ENCODE measurements at regions not wholly inside any gene's neighbourhood (a gene's known extent, or its start where the extent isn't known, plus 50 kb on each side); places are given as distances from the start of the nearest gene placed in this dataset.

DNA sequence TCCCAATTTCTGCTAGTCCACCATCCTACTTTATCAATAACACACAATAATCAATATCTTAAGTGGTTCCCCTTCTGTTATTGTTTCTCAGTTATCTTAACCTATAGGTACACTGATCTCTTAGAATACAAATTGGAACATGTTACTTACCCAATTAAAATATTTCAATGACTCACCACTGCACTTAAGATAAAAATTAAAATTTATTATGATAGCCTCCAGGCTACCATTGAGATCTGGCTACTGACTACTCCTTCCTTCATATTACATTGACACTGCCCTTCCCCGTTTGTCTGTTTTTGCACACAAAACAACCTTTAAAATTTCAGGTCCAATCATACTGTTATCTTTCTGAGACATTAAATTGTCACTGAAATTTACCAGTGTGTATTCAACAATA, 1074.7 kb downstream of the ADGRL3 start:
- no peak for DNase-seq (ENCODE audit: low read depth, low spot score)

DNA sequence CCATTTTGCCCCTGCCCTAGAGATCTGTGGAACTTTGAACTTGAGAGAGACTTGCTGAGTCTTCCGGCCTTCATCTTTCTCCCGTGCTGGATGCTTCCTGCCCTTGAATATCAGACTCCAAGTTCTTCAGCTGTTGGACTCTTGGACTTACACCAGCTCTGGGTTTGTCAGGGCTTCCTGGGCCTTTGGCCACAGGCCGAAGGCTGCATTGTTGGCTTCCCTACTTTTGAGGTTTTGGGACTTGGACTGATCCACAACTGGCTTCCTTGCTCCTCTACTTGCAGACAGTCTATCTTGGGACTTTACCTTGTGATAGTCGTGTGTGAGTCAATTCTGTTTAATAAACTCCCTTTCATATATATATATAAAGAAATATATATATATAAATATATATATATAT, 1071.0 kb downstream of the ADGRL3 start:
- no peak for DNase-seq (ENCODE audit: low read depth, low spot score)

DNA sequence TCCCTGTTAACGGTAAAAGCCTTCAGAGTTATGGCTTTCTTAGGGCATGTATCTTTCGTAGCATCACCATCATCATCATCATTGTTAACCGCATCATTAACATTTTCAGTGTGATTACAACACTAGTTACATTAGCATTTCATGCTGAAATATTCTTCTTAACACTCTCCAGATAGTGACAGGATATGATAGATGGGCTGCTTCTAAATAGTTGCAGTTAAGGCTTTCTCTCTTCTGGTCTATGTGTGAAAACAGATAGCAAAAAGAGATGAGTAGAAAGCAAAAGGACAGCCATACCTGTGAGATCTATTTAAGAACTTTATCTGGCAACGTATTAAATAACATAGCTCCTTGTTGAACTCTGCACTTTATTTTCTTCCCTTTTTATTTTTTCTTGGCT, 1069.8 kb downstream of the ADGRL3 start:
- DNase-seq (ENCODE audit: low read depth, low spot score): no peak

DNA sequence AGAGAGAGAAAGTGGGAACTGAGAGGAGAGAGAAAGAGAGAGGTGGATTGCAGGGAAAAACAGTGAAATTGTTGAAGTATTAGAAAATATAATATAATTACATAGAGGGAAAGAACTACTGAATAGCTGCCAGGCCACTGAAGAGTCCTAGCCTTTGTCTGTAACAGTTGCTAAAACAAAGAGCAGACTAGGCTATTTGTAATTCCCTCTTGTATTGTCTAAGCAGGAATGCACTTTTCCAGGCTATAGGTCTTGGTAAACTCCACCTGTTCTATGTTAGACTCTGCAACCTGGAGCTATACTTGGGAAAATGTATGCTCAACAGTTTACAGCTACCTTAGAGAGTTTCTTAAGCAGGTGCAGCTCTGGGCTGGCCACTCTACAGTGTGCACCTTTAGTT, 1063.3 kb downstream of the ADGRL3 start:
- no peak for DNase-seq (ENCODE audit: low read depth, low spot score)

DNA sequence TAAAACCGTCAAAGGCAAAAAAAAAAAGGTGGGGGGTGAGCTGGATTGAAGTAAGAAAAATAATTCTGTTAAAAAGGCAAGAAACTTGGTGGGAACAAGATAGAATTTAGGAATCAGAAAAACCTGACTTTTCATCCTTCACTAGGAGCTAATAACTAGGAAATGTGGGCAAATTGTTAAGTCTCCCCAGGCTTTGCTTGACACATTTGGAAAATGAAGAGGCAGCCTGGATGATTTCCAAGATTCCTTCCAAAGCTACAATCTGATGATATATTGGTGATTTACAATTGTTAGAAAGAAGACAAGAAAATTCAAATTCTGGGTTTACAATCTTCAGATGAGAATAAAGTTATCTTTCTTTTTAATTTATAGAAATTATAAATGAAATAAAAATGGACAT, 1062.5 kb downstream of the ADGRL3 start:
- no peak for DNase-seq (ENCODE audit: low read depth, low spot score)

DNA sequence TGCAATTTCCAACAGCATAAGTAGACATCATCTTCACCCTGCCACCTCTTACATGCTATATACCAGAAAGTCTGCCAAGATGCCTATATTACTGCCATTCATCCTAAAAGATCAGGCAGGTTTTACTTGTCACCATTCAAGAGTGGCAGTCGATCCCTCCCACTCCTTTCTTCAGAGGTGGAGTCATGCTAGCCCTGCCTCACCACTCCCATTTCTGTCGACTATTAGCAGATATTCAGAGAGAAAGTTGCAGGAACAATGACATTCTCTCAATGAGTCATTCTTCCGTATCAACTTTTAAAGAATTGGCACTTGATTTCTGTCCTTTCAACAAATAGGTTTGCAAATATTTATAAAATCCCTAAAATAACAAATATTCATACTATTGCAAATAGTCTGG, 1060.1 kb downstream of the ADGRL3 start:
- no peak for DNase-seq (ENCODE audit: low read depth, low spot score)

DNA sequence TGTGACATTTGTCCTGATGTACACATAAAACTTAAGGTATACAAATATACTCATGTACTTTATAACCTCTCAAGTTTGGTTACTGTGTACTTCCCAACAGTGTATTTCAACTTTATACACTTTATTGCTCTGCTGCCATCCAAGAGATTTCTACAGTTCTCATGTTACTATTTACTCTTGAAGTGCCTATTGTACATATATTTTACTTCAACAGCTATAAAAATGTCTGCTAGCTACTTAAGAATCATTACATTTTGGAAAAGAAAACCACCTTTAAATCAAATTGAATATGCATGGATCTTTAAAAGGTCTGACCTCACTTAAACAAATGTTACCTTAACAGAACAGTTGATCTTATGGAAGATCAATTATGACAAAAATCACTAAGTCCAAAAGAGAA, 1056.4 kb downstream of the ADGRL3 start:
- no peak for DNase-seq (ENCODE audit: low read depth, low spot score)

DNA sequence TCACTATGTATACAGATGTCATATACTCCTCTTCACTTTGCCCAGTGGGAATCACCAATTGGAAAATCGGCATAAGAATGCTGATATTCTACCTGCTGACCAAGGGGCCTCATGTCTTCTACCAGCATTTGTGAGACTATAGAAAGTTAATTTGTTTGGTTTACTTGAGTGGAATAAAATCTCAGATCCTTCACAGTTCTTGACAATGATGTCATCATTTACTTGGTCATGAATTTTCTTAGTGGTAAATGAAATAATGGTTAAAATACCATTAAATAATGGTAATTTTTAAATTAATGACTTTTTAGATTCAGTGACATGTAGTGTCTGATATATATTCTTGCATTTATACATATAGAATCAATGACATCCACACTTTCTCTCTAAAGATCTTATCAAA, 1052.6 kb downstream of the ADGRL3 start:
- DNase-seq (ENCODE audit: low read depth, low spot score): no peak

DNA sequence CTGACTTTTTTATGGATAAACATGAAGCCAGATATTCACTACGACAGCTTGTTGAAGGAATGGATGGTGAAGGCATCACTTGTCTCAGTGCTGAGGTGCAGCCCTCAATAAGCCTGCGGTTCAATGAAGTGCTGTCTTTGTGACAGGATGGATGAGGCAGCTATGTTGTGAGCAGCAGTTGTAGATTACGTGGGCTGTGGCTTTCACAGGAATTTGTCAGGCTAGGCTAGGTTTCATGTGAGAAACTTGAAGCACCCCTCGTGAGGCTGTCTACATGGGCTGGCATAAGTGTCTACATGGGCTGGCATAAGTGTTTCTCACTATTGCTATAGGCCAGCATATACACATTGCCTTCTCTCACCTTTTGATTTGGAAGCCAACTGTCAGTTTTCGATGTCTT, 1050.0 kb downstream of the ADGRL3 start:
- no peak for DNase-seq (ENCODE audit: low read depth, low spot score)

DNA sequence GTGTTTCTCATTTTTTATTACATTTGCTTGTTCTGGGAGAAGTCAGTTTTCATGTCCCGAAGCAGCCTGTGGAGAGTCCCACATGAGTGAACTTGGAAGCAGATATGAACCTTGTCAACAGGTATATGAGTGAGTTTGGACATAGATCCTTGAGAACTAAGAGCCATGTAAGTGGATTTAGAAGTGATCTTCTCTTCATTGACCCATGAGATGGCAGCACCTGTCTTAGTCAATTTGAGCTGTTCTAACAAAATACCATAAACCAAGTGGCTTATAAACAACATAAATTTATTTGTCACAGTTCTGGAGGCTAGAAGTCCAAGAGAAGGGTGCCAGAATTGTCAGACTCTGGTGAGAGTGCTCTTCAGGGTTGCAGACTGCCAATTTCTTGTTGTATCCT, 1043.8 kb downstream of the ADGRL3 start:
- no peak for DNase-seq (ENCODE audit: low read depth, low spot score)

DNA sequence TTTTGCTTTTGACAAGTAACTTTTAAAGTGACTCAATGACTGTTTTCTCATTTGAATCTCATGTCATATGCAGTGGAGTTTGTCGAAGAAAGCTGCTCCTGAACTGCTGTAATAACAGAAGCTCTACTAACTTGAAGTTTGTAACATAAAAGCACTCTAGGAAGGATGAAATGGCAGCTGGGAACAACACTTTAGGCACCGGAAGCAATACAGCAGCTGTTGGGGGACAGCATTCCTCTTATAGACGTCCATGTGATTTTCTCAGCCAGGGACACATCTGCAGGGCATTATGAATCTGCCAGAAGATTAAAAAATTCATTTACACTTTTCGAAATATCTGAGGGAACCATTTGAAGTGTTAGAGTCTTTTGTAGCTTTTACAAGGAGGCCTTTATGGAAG, 1035.8 kb downstream of the ADGRL3 start:
- DNase-seq (ENCODE audit: low read depth, low spot score): no peak

DNA sequence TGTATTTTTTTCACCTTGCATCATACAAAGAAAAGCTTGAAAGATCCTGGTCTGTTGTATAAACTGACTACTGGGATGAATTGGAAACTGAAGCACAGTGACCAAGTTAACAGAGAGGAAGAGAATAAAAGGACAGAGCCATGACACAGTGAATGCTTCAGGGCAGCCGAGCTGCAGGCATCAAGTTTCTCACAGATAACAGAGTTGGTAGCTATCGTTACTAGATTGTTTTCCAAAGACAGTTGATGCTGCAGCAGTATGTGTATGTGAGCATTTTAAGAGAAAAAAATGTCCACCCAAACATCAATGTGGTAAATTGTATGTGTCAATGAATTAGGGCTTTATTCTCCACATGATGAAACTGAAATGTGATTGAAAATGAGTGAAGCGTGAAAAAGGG, 1032.7 kb downstream of the ADGRL3 start:
- no peak for DNase-seq (ENCODE audit: low read depth, low spot score)

DNA sequence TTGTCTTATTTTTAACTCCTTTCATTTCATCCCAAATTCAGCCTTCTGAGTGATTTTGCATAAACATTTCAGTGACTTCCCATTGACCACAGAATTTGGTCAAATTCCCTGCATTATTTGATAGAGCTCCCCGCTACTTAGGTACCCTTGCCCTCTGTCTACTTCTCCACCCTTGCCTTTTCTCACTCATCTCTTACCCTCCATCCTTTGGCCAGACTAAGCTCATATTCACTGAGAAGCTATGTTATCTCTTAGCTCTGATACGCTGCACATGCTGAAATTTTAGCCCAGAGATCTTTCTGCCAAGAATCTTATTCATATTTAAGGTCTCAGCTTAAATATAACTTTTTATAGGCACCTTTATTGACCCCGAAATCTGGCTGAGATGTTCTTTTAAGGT, 1031.9 kb downstream of the ADGRL3 start:
- DNase-seq (ENCODE audit: low read depth, low spot score): no peak

DNA sequence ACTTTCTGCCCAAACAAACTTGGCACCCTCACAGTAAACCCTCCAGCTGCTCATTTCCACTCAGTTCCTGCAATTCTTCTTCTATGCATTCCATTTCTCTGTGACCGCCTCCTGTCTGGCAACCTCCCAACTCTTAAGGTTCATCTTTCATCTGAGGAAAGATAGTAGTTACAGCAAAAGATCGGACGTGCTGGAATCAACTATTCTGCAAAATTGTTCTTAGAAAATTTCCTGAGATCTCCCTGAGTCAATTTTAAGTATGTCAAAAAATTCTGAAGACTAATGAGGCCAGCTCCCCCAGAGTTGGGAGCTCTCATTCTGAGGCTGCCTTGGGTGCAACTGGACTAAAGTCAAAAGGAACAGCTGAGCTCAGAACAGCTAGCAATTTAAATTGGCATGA, 1026.0 kb downstream of the ADGRL3 start:
- no peak for DNase-seq (ENCODE audit: low read depth, low spot score)

DNA sequence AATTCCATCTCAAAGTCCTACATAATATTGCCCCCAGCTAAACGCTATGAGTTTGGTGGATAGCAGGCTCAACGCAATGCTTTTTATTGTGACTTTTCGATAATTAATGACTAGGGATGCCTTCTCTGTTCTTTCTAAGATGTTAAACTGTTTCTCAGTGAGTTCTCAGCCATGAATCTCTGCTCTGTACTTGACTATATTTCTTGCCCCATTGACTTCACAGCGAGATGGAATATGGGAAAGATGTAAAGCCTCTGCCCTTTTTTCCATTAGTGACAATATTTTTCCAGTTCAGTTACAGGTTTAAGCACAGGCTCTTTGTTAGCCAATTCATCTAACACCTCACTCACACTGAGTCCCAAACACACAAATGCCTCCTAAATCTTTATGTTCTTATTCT, 1022.0 kb downstream of the ADGRL3 start:
- DNase-seq (ENCODE audit: low read depth, low spot score): no peak

DNA sequence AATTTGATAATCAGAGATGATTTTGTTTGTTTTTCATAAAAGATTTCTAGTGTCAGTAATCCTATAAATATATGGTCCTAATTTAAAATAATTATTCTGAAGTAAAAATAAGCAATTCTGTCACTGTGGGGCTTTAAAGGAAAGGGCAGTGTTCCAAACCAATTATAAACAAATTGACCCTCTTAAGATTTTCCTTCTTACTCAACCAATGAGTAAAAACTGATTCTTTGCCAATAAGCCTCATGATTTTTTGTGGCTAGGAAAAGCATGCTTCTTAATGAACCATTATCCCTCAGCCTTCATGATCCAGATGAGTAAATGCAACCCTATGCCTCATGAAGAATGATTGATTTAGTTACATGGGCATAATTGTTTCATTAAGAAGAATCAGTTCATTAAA, 1010.4 kb downstream of the ADGRL3 start:
- DNase-seq (ENCODE audit: low read depth, low spot score): no peak

DNA sequence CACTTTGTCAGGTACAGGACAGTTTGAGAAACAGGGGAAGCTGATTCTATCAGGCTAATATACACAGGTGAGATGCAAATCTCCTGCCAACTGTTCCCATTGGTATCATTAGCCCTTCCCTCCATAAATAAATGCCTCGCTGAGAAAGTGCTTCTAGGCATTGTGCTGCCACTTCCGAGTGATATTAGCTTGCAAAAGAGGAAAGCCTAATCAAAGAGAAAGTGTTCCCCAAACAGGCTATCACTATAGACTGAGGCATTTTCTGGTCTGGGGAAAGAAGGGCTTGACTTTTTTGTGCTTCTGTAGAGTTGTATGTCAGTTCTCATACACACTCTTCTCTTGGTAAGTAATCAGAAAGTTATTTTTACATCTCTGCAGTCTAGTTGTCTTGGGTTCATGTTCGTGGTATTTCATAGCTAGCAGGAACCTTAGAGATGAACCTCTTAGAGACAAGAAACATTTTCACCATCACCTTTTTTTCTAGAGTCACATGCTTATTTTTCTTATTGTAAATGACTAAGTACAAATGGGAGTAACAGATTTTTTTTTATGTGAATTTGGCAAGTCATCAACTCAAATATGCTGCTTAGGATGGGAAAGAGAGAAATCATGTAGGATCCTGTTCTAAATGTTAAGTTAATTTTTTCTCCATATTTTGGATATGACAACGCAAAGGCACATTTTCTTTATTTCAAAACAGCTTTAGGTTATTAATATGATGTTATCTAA, 1009.8 kb downstream of the ADGRL3 start:
- no peak for DNase-seq (ENCODE audit: low read depth, low spot score)

DNA sequence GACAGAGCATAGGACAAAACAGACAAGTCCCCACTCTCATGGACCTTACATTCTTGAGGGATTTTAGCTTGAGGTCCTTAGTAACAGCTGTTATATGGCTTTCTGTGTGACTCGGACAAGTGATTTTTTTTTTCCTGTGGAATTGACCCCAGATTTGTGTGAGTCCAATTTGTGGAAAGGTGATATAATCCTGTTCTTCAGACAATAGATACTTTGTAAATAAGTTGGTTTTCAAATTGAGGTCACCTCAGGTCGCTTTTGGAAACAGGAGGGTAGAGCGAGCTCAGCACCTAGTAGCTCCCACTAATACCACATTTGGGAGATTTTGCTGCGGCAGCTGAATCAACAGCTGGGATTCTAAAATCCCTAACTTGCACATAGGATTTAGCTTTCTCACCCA, 1008.8 kb downstream of the ADGRL3 start:
- DNase-seq (ENCODE audit: low read depth, low spot score): no peak

DNA sequence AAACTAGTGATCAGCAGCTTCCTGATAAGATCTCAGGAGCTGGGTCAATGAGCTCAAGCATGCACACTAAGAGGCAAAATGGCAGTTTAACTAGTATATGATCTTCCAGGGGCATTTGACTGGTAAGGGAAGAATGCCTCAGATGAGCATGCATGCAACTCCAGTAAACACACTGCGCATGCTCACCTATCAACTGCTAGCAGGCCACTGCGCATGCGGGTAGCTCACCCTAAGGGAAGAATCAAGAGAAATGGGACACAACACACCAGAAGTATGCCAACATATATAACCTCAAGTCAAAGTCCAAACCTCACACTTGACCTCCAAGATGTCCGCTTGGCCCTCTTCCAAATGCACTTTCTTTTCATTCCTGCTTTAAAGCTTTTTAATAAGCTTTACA, 1004.0 kb downstream of the ADGRL3 start:
- DNase-seq (ENCODE audit: low read depth, low spot score): no peak

DNA sequence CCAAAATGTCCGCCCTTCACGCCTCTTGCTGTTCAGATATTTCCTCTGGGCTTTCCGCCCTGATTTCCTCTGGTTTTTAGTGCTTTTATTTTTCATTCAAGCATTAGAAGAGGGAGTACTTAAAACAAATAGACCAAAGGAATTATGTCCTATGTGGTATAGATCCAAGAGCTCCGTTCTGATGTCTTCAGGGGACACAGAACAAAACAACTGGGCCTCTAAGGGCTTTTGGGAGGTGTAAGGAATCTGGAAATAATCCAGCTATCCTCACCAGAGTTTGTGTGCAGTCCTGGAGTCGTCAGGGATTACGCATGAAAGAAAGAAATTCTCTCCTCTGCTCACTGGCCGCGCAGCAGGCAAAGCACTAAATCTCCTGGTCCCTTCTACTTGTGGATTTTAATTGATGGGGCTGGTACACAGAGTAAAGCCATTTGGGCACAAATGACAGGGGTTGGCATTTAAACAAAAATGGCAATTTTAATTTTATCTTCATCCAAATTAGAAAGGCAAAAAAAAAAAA, 999.2 kb downstream of the ADGRL3 start:
- no peak for DNase-seq (ENCODE audit: low read depth, low spot score)

DNA sequence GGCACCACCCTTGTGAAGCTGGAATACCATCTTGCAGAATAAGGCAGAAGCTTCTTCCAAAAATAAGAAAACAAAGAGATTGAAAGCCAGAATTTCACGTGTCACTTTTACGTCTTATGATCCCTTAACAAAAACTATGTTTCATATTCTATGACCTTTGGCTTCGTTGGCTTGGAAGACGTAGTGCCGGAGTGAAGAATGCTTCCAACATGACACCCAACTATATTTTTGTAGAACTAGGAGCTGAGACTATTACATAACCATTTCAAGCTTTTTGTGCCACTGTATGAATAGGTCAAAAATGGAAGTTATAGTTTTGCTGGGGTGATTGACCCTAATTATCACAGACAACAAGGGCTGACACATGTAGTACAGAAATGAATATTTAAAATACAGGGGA, 996.2 kb downstream of the ADGRL3 start:
- no peak for DNase-seq (ENCODE audit: low read depth, low spot score)

DNA sequence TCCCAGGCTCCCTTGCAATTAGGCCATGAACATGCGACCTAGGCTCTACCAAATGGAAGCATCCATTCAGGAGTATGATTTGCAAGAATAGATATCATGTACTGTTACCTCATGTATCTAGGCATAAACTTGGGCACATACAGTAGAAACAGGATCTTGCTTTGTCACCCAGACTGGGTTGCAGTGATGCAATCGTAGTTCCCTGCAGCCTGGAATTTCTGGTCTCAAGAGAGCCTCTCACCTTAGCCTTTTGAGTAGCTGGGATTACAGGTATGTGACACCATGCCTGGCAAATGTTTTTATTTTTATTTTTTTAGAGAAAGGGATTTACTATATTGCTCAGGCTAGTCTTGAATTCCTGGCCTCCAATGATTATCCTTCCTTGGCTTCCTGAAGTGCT, 994.2 kb downstream of the ADGRL3 start:
- DNase-seq (ENCODE audit: low read depth, low spot score): no peak

DNA sequence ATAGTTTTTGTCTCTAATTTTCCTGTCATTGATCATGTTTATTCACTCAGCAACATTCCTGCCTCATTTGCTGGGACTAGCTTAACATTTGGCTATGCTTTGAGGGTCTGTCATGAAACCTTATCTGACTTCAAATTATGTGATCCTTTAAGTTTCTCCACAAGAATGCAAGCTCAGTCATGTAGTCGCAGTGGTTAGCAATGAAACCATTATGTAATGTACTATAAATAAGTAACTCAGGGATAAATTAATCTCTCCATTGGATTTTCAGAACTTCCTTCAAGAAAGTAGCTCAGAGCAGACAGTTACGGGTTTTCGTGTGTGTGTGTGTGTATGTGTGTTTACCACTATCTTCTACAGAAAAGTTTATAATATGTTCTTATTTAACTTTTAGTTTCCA, 993.6 kb downstream of the ADGRL3 start:
- DNase-seq (ENCODE audit: low read depth, low spot score): no peak

Data from pulmonary artery endothelial cell (primary cell).